ENCODE measurements at regions not wholly inside any gene's neighbourhood (a gene's known extent, or its start where the extent isn't known, plus 50 kb on each side); places are given as distances from the start of the nearest gene placed in this dataset.

- no peaks in the 10 kb centered on the region for H3K9me3 Mint-ChIP-seq (ENCODE audit: low read depth)
- no peak overlapping the region for H3K27ac Mint-ChIP-seq
- peaks cover 5% of the 10 kb centered on the region for H3K4me1 Mint-ChIP-seq (ENCODE audit: low read depth)
- H3K4me3 Mint-ChIP-seq (ENCODE audit: low read depth): no peak overlapping the region
- no peak for TF ChIP-seq CTCF (IDR thresholded peaks at IDR 0.05; ENCODE audit: unreplicated experiment)
- no peak for DNase-seq (ENCODE audit: low spot score, unreplicated experiment)
- H3K36me3 Mint-ChIP-seq (ENCODE audit: insufficient read depth): no peaks in the 10 kb centered on the region
- H3K27me3 Mint-ChIP-seq: no peaks in the 10 kb centered on the region
Observed at GRCh38 chr5:72009280-72009679, 98.0 kb upstream of the MAP1B start.

- Mint-ChIP-seq H3K27me3 (no peaks in the 10 kb centered on the region), H3K9me3 (ENCODE audit: low read depth) (no peaks in the 10 kb centered on the region), H3K4me3 (ENCODE audit: low read depth) (no peak overlapping the region), H3K27ac (no peak overlapping the region), H3K36me3 (ENCODE audit: insufficient read depth) (no peaks in the 10 kb centered on the region), H3K4me1 (ENCODE audit: low read depth) (peaks cover 9% of the 10 kb centered on the region)
- TF ChIP-seq CTCF (IDR thresholded peaks at IDR 0.05; ENCODE audit: unreplicated experiment): no peak
- DNase-seq (ENCODE audit: low spot score, unreplicated experiment): no peak
Observed at GRCh38 chr5:72010430-72010829, 96.8 kb upstream of the MAP1B start.

GRCh38 chr5:72012906-72013305 is 94.4 kb upstream of the MAP1B start:
- no peaks in the 10 kb centered on the region for H3K9me3 Mint-ChIP-seq (ENCODE audit: low read depth)
- TF ChIP-seq CTCF (IDR thresholded peaks at IDR 0.05; ENCODE audit: unreplicated experiment): no peak
- H3K4me1 Mint-ChIP-seq (ENCODE audit: low read depth): peaks cover 8% of the 10 kb centered on the region
- no peak overlapping the region for H3K4me3 Mint-ChIP-seq (ENCODE audit: low read depth)
- no peak overlapping the region for H3K27ac Mint-ChIP-seq
- H3K27me3 Mint-ChIP-seq: no peaks in the 10 kb centered on the region
- no peaks in the 10 kb centered on the region for H3K36me3 Mint-ChIP-seq (ENCODE audit: insufficient read depth)
- DNase-seq (ENCODE audit: low spot score, unreplicated experiment): no peak

- DNase-seq (ENCODE audit: low spot score, unreplicated experiment): no peak
- Mint-ChIP-seq H3K4me3 (ENCODE audit: low read depth) (no peak overlapping the region), H3K9me3 (ENCODE audit: low read depth) (no peaks in the 10 kb centered on the region), H3K4me1 (ENCODE audit: low read depth) (peaks cover 10% of the 10 kb centered on the region), H3K36me3 (ENCODE audit: insufficient read depth) (no peaks in the 10 kb centered on the region), H3K27me3 (no peaks in the 10 kb centered on the region), H3K27ac (no peak overlapping the region)
- no peak for TF ChIP-seq CTCF (IDR thresholded peaks at IDR 0.05; ENCODE audit: unreplicated experiment)
Observed at GRCh38 chr5:72013766-72014624, 93.3 kb upstream of the MAP1B start.

GRCh38 chr5:72015103-72015548 is 92.1 kb upstream of the MAP1B start:
- Mint-ChIP-seq H3K9me3 (ENCODE audit: low read depth) (no peaks in the 10 kb centered on the region), H3K27ac (no peak overlapping the region)

More at GRCh38 chr5:72015103-72015548, 92.1 kb upstream of the MAP1B start:
- H3K36me3 Mint-ChIP-seq (ENCODE audit: insufficient read depth): no peaks in the 10 kb centered on the region
- peaks cover 8% of the 10 kb centered on the region for H3K4me1 Mint-ChIP-seq (ENCODE audit: low read depth)
- TF ChIP-seq CTCF (IDR thresholded peaks at IDR 0.05; ENCODE audit: unreplicated experiment): no peak
- no peak overlapping the region for H3K4me3 Mint-ChIP-seq (ENCODE audit: low read depth)
- no peaks in the 10 kb centered on the region for H3K27me3 Mint-ChIP-seq
- DNase-seq (ENCODE audit: low spot score, unreplicated experiment): no peak
